CD14-positive monocyte (primary cell): ENCODE measurements at regions not wholly inside any gene's neighbourhood (a gene's known extent, or its start where the extent isn't known, plus 50 kb on each side); places are given as distances from the start of the nearest gene placed in this dataset.

Experiments used
- DNase-seq, 3 donors: peaks; one replicate each; pipeline ENCODE4 v3.0.0-alpha.2; 2011 to 2022
- H2AFZ ChIP-seq: 2 replicates; pipeline ENCODE4 v1.6.0; 2012; ENCODE audit warnings: mild to moderate bottlenecking, low read depth, low read length, inconsistent platforms; ENCODE audit not compliant: insufficient read depth, poor library complexity, severe bottlenecking
- H3K27ac ChIP-seq, 2 donors: 1 replicate in 1 of 2; 2 replicates in 1 of 2; pipeline ENCODE4 v1.5.1; 2012 to 2013; ENCODE audit warnings: low read length in 2 of 2, control low read depth in 1 of 2, inconsistent platforms in 1 of 2, low read depth in 1 of 2, mild to moderate bottlenecking in 1 of 2
- H3K27me3 ChIP-seq, 2 donors: one replicate each; pipeline versions ENCODE4 v1.6.0 to v1.6.1; 2011 to 2013; ENCODE audit warnings: low read length in 2 of 2; ENCODE audit not compliant: control insufficient read depth in 2 of 2, insufficient read depth in 2 of 2
- H3K36me3 ChIP-seq, 2 donors: replicated peaks in 1 of 2; 1 replicate in 1 of 2; 2 replicates in 1 of 2; pipeline versions ENCODE4 v1.5.1 to v1.6.1; 2012 to 2013; ENCODE audit warnings: low read length in 2 of 2, control low read depth in 1 of 2, inconsistent platforms in 1 of 2, mild to moderate bottlenecking in 1 of 2; ENCODE audit not compliant: insufficient read depth in 2 of 2, control insufficient read depth in 1 of 2
- H3K4me1 ChIP-seq, 2 donors: 1 replicate in 1 of 2; 2 replicates in 1 of 2; pipeline versions ENCODE4 v1.5.1 to v1.6.1; 2012 to 2013; ENCODE audit warnings: low read length in 2 of 2, control low read depth in 1 of 2, inconsistent platforms in 1 of 2, mild to moderate bottlenecking in 1 of 2, moderate library complexity in 1 of 2; ENCODE audit not compliant: insufficient read depth in 2 of 2, control insufficient read depth in 1 of 2
- H3K4me2 ChIP-seq: replicated peaks from 2 replicates; pipeline ENCODE3; 2012; ENCODE audit warnings: low read length, moderate library complexity, mild to moderate bottlenecking; ENCODE audit not compliant: poor library complexity, severe bottlenecking; ENCODE audit errors: extremely low read depth
- H3K4me3 ChIP-seq, 3 experiments: fragments of 200-600 bp in 1 of 3; sonication (generic) in 1 of 3; replicated peaks in 1 of 3; 1 replicate in 2 of 3; 2 replicates in 1 of 3; pipeline ENCODE4 v1.5.1; 2011 to 2013; ENCODE audit warnings: low read length in 3 of 3, mild to moderate bottlenecking in 3 of 3, control low read depth in 2 of 3, low read depth in 2 of 3, inconsistent platforms in 1 of 3, moderate library complexity in 1 of 3
- H3K79me2 ChIP-seq: 2 replicates; pipeline ENCODE4 v1.6.0; 2012; ENCODE audit warnings: mild to moderate bottlenecking, control low read depth, inconsistent platforms, low read length, moderate library complexity; ENCODE audit not compliant: insufficient read depth
- H3K9ac ChIP-seq: 2 replicates; pipeline ENCODE4 v1.6.0; 2017; ENCODE audit warnings: low read length, mild to moderate bottlenecking; ENCODE audit not compliant: insufficient read depth, poor library complexity, severe bottlenecking
- H3K9me3 ChIP-seq, 2 donors: replicated peaks in 1 of 2; 1 replicate in 1 of 2; 2 replicates in 1 of 2; pipeline versions ENCODE4 v1.5.1 to v1.6.1; 2012 to 2013; ENCODE audit warnings: low read length in 2 of 2, control low read depth in 1 of 2; ENCODE audit not compliant: control insufficient read depth in 1 of 2, insufficient read depth in 1 of 2
- H4K20me1 ChIP-seq: 2 replicates; pipeline ENCODE4 v1.6.0; 2012; ENCODE audit warnings: mild to moderate bottlenecking, low read length, control low read depth, moderate library complexity; ENCODE audit not compliant: insufficient read depth
- H3K27ac Mint-ChIP-seq, 7 donors: one replicate each; pipeline ENCODE4 v1.8.0; 2020; ENCODE audit warnings: mild to moderate bottlenecking in 7 of 7, mixed read lengths in 7 of 7, moderate library complexity in 6 of 7, inconsistent platforms in 2 of 7
- H3K27me3 Mint-ChIP-seq, 3 donors: one replicate each; pipeline ENCODE4 v1.8.0; 2021 to 2022; ENCODE audit warnings: low read depth in 3 of 3, mild to moderate bottlenecking in 3 of 3, mixed read lengths in 3 of 3, moderate library complexity in 3 of 3, inconsistent platforms in 1 of 3
- H3K36me3 Mint-ChIP-seq, 2 donors: one replicate each; pipeline ENCODE4 v1.8.0; 2020; ENCODE audit warnings: mixed read lengths in 2 of 2, inconsistent platforms in 1 of 2, mild to moderate bottlenecking in 1 of 2
- H3K4me1 Mint-ChIP-seq: one replicate; pipeline ENCODE4 v1.8.0; 2020; ENCODE audit warnings: mild to moderate bottlenecking, mixed read lengths
- H3K4me3 Mint-ChIP-seq, 2 donors: one replicate each; pipeline ENCODE4 v1.8.0; 2020; ENCODE audit warnings: mild to moderate bottlenecking in 2 of 2, mixed read lengths in 2 of 2, moderate library complexity in 1 of 2
- H3K9me3 Mint-ChIP-seq, 7 donors: one replicate each; pipeline ENCODE4 v1.8.0; 2020 to 2022; ENCODE audit warnings: mixed read lengths in 7 of 7, mild to moderate bottlenecking in 6 of 7, moderate library complexity in 6 of 7, inconsistent platforms in 2 of 7
- WGBS: methylation state at CpG from one replicate; pipeline ENCODE4 v1.1.5; 2013; ENCODE audit warnings: missing lambda C conversion rate; ENCODE audit not compliant: insufficient coverage; 5-methylcytosine and 5-hydroxymethylcytosine counted together
- intact Hi-C, 2 donors: fragments of 100-400 bp; cut with micrococcal nuclease; formaldehyde crosslinking; loops; one replicate each; pipeline versions ENCODE4 v1.15.0 to v1.15.1; 2023
- TF ChIP-seq, protein P1 (sequence below): fragments of 200-600 bp; IDR thresholded peaks from one replicate; pipeline ENCODE4 v1.8.0; 2022; ENCODE audit warnings: antibody characterized with exemption, mild to moderate bottlenecking

- no peak for DNase-seq
- Mint-ChIP-seq H3K4me1 (peaks cover 4% of the 10 kb centered on the region), H3K27me3 (peaks cover 0 to 2% (median 0%) of the 10 kb centered on the region in 3 donors), H3K27ac (no peak overlapping the region), H3K4me3 (no peak overlapping the region), H3K9me3 (no peaks in the 10 kb centered on the region), H3K36me3 (no peaks in the 10 kb centered on the region)
- no peaks in the 10 kb centered on the region for H3K36me3 ChIP-seq
- 100% methylated on average over 1 of the region's 2 CpGs for WGBS
- H3K27me3 ChIP-seq = no peaks in the 10 kb centered on the region
- no peak overlapping the region for H3K4me2 ChIP-seq
- H2AFZ ChIP-seq = no peak overlapping the region
- no peaks in the 10 kb centered on the region for H3K79me2 ChIP-seq
- intact Hi-C loops = no loop called here
- no peaks in the 10 kb centered on the region for H3K9me3 ChIP-seq
- no peak overlapping the region for H3K9ac ChIP-seq
- no peak overlapping the region for H3K4me3 ChIP-seq
- H3K4me1 ChIP-seq = no peaks in the 10 kb centered on the region
- TF ChIP-seq, protein P1, sequence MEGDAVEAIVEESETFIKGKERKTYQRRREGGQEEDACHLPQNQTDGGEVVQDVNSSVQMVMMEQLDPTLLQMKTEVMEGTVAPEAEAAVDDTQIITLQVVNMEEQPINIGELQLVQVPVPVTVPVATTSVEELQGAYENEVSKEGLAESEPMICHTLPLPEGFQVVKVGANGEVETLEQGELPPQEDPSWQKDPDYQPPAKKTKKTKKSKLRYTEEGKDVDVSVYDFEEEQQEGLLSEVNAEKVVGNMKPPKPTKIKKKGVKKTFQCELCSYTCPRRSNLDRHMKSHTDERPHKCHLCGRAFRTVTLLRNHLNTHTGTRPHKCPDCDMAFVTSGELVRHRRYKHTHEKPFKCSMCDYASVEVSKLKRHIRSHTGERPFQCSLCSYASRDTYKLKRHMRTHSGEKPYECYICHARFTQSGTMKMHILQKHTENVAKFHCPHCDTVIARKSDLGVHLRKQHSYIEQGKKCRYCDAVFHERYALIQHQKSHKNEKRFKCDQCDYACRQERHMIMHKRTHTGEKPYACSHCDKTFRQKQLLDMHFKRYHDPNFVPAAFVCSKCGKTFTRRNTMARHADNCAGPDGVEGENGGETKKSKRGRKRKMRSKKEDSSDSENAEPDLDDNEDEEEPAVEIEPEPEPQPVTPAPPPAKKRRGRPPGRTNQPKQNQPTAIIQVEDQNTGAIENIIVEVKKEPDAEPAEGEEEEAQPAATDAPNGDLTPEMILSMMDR = no peak
- H4K20me1 ChIP-seq = no peaks in the 10 kb centered on the region
- no peak overlapping the region for H3K27ac ChIP-seq
Measured at GRCh38 chr5:111672099-111672498, 84.9 kb downstream of the NREP start.

DNA sequence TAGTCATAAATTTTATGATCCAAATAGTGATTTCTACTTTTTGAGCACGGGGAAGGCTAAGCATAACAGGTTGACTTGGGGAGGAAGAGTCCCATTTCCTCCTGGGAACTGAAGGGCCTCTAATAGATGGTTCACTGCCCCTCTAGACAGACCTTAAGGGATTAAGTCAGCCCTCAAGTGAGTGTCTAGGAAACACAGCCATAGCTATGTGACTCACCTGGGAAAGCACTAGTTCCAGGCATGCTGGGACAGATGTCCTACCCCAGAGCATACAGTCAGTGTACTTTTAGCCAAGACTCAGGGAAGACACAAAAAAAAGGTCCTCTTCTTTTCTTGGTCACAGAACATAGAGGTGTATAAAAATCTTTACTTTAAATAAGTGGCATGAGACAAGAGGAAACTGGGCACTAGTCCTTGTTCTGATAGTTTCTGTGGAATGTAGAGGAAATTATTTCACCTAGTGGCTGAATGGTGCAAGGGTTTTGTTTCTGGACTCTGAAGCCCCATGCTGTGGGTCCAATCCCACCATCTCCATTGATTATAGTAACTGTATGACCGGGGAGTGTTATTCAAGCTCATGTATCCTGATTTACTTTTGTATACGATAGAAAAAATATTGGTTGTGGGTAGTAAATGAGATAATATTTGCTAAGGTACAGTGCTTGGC is 86.0 kb downstream of the NREP start:
- H3K4me1 Mint-ChIP-seq = peaks cover 7% of the 10 kb centered on the region
- Histone ChIP-seq H2AFZ (no peak overlapping the region), H3K36me3 (no peaks in the 10 kb centered on the region), H4K20me1 (no peaks in the 10 kb centered on the region), H3K4me2 (no peak overlapping the region), H3K4me1 (no peaks in the 10 kb centered on the region), H3K9ac (no peak overlapping the region), H3K9me3 (no peaks in the 10 kb centered on the region), H3K27me3 (no peaks in the 10 kb centered on the region), H3K79me2 (no peaks in the 10 kb centered on the region), H3K27ac (no peak overlapping the region), H3K4me3 (no peak overlapping the region)
- DNase-seq = no peak
- no peaks in the 10 kb centered on the region for H3K36me3 Mint-ChIP-seq
- no peak overlapping the region for H3K27ac Mint-ChIP-seq
- peaks cover 0 to 1% (median 0%) of the 10 kb centered on the region in 3 donors for H3K27me3 Mint-ChIP-seq
- 0% methylated on average over 1 of the region's 3 CpGs for WGBS
- no peaks in the 10 kb centered on the region for H3K9me3 Mint-ChIP-seq
- no peak overlapping the region for H3K4me3 Mint-ChIP-seq
- TF ChIP-seq, protein P1 = no peak
- intact Hi-C loops = no loop called here
